GM20000 (cell line): ENCODE measurements at regions not wholly inside any gene's neighbourhood (a gene's known extent, or its start where the extent isn't known, plus 50 kb on each side); places are given as distances from the start of the nearest gene placed in this dataset.

Experiments used
- DNase-seq: peaks from one replicate; pipeline ENCODE4 v3.0.0; 2012; ENCODE audit warnings: low spot score
- TF ChIP-seq, protein P1 (sequence below): IDR thresholded peaks from 2 replicates; pipeline ENCODE4 v1.5.1; 2012; ENCODE audit warnings: mild to moderate bottlenecking, control low read depth; ENCODE audit errors: extremely low read depth, missing control alignments

DNA sequence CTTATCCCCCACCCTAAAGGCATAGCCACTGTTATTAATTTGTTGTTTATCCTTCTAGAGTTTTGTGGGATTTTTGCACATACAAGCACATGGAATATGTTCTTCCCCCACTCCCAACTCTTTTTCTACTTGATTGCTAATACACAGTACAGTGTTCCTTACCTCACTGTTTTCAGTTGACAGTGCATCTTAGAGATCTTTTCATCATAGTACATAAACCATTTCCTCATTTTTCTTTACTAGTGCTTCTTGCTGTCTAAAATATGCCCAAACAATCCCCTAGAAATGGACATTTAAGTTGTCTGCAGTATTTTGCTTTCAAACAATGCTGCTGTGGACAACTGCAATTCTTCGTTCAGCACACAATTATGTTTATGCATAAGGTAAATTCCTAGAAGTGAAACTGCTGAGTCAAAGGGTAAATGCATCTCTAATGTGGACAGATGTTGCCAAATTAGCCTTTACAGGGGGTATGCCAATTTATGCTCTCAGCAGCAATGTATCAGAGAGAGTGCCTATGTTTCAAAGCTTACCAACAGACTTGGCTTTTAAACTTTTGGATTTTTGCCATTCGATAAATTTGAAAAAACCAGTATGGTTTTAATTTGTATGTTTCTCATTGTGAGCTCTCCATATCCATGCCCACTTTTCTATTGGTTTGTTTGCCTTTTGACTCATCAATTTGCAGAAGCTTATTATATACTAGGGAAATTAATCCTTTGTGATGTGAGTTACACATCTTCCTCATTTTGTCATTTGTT lies 132.6 kb downstream of the MRPS6 start:
- DNase-seq, result peak; percentile 50
- TF ChIP-seq, protein P1, sequence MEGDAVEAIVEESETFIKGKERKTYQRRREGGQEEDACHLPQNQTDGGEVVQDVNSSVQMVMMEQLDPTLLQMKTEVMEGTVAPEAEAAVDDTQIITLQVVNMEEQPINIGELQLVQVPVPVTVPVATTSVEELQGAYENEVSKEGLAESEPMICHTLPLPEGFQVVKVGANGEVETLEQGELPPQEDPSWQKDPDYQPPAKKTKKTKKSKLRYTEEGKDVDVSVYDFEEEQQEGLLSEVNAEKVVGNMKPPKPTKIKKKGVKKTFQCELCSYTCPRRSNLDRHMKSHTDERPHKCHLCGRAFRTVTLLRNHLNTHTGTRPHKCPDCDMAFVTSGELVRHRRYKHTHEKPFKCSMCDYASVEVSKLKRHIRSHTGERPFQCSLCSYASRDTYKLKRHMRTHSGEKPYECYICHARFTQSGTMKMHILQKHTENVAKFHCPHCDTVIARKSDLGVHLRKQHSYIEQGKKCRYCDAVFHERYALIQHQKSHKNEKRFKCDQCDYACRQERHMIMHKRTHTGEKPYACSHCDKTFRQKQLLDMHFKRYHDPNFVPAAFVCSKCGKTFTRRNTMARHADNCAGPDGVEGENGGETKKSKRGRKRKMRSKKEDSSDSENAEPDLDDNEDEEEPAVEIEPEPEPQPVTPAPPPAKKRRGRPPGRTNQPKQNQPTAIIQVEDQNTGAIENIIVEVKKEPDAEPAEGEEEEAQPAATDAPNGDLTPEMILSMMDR, result no peak

DNA sequence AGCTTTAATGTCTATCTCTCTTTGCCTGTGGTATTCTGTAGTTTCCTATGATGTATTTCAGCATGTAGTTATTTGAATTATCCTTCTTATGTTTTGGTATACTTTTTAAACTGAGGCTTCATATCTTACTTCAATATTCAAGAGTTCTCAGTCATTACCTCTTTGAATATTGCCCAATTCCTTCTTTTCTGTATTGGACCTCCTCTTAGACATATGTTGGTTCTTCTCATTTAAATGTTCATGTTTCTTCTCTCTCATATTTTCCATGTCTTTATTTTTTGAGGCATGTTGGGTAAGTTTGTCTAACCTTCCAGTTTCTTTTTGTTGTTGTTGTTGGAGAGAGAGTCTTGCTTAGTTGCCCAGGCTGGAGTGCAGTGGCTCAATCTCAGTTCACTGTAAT lies 140.6 kb downstream of the MRPS6 start:
- DNase-seq, result no peak
- TF ChIP-seq, protein P1, result no peak

DNA sequence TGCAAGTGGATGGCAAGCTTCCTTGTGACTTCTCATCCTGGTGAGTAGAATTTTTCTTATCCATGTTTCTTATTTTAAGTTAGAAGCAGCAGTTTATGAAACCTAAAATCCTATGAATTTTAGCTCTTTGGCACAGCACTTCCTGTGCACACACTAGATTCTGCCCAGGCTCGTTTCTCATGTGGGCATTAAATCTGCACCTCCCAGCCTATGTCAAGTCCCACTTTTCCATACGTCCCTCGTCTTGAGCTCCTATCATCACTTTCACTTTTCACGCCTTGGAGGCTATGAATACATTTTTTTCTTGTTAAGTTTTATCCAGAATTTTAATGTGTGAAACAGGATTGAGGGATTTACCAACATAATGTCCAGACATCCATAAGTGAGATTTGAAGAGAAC lies 142.1 kb downstream of the MRPS6 start:
- no peak for DNase-seq
- TF ChIP-seq, protein P1, result no peak

DNA sequence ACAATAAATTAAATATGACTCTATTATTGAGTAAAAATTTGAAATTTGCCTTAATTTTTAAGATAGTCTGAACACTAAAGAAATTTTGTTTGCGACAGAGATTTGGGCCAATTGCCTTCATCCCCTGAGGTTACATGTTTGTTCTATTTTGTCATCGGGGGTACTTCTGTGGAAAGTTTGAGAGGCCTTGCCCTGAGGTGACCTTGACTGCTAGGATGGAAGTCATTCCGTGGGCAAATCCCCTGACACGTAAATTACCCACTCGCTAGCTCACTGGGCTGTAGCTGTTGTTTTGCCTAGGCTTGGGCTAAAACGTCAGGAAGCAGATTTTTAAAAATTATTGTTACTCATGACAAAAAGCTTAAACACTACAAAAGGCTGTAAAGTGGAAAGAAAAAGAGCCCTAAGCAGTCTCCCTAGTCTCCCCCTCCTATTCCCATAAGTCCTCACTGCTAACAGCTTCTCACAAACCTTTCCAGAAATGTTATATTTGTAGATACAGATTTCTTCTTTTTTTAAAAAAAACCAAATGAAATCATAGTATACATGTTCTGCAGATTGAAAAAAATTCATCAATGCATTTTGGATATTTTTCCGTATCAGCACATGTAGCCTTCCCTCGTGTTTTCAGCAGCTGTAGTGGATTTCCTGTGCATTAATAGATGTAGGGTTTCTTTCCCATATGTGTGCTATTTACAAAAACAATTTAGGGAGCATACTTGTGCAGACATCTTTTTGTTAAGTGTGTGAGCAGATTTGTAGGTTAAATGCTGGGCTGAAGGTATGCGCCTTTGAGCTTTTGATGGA lies 142.7 kb downstream of the MRPS6 start:
- DNase-seq, result no peak
- TF ChIP-seq, protein P1, result no peak

DNA sequence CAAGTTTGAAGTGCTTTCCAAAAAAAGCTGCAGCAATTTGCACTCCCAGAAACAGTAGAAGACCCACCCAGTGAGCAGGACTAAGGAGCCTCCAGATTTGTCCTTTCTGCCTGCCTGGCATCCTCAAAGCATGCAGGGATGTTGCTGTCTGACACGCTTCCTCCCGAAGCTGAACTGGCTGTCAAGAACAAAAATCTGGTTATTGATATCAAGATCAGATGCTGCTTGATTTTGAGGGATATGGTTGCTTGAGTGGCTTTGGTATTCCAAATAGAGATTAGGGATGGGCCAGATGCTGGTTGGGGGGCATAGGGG lies 143.3 kb downstream of the MRPS6 start:
- DNase-seq, result no peak
- TF ChIP-seq, protein P1, result no peak

DNA sequence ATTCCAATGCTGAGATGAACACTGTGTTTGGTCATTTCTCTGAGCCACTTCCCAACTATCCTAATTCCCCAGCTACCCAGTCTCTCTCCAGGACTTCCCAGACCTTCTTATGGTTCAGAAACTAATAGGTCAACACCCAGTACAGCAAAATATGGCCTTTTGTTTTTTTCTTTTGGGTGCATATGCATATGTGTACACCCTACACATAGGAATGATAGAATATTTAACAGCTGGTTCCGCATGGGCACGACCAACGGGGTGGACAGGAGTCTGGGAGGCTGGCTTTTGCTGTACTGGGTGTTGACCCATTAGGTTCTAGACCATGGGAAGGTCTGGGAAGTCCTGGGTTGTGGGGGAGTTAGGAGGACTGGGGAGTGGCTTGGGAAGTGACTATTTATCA lies 143.9 kb downstream of the MRPS6 start:
- no peak for DNase-seq
- TF ChIP-seq, protein P1, result no peak

DNA sequence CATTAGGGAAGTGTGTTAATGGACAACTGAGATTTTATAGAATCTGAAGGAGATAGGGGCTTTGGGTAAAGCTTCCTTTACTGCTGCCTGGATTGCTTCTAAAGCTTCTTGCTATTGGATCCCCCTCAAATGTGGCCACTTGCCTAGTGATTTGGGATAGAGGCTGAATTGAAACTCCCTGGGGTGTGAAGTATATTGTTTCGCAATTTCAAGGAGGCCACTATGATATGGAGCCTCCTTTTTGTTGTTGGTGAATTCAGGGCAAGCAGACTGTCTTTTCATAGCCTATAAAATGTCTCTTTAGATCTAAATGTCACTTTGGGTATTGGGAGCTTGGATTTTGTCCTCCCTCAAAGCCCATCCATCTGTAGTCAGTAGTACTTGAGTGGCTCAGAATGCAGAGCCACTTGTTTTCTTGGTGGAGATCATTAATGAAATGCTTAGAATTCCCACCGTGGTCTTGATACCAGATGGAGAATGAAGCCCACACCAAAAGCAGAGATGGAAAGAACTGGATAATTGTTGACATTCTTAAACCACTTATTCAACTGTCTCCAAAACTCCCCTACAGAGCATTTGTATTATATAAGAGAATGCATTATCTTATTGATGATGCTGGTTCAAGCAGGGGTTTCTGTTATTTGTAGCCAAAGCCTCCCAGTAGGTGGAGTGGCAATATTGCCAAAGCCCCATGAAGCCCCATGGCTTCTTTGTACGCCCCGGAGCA lies 144.3 kb upstream of the KCNE2 start:
- DNase-seq, result no peak
- TF ChIP-seq, protein P1, result no peak
